H9 (cell line): ENCODE measurements at regions not wholly inside any gene's neighbourhood (a gene's known extent, or its start where the extent isn't known, plus 50 kb on each side); places are given as distances from the start of the nearest gene placed in this dataset.

ENCODE experiments used
- DNase-seq: peaks from one replicate; pipeline ENCODE4 v3.0.0-alpha.2; 2017
- H2AFZ ChIP-seq: one replicate; pipeline ENCODE4 v1.6.1; 2013; ENCODE audit warnings: mild to moderate bottlenecking, low read length, control low read depth, moderate library complexity
- H2AK5ac ChIP-seq: 2 replicates; pipeline ENCODE4 v1.6.1; 2013; ENCODE audit warnings: low read length, control low read depth, mixed read lengths; ENCODE audit not compliant: insufficient read length
- H2BK120ac ChIP-seq: one replicate; pipeline ENCODE4 v1.6.1; 2013; ENCODE audit warnings: low read depth, mild to moderate bottlenecking, low read length, control low read depth, inconsistent platforms; ENCODE audit not compliant: poor library complexity, severe bottlenecking
- H2BK12ac ChIP-seq: 2 replicates; pipeline ENCODE4 v1.6.1; 2013; ENCODE audit warnings: low read length, control low read depth, mixed read lengths, low read depth; ENCODE audit not compliant: insufficient read length
- H2BK15ac ChIP-seq: 2 replicates; pipeline ENCODE4 v1.6.1; 2013; ENCODE audit warnings: low read depth, low read length, control low read depth
- H2BK20ac ChIP-seq: one replicate; pipeline ENCODE4 v1.6.1; 2013; ENCODE audit warnings: low read depth, mild to moderate bottlenecking, low read length, control low read depth, inconsistent platforms; ENCODE audit not compliant: poor library complexity, severe bottlenecking
- H2BK5ac ChIP-seq: 2 replicates; pipeline ENCODE4 v1.6.1; 2013; ENCODE audit warnings: low read length, control low read depth, mixed read lengths; ENCODE audit not compliant: insufficient read length
- H3K14ac ChIP-seq: 2 replicates; pipeline ENCODE4 v1.6.1; 2013; ENCODE audit warnings: low read length, control low read depth; ENCODE audit not compliant: insufficient read depth
- H3K18ac ChIP-seq: 2 replicates; pipeline ENCODE4 v1.6.1; 2013; ENCODE audit warnings: low read depth, mild to moderate bottlenecking, mixed read lengths, low read length, control low read depth; ENCODE audit not compliant: insufficient read length
- H3K23ac ChIP-seq: 2 replicates; pipeline ENCODE4 v1.6.1; 2013; ENCODE audit warnings: low read length, control low read depth, mixed read lengths, low read depth; ENCODE audit not compliant: insufficient read length
- H3K23me2 ChIP-seq: 2 replicates; pipeline ENCODE4 v1.6.1; 2013; ENCODE audit warnings: low read depth, mild to moderate bottlenecking, mixed read lengths, low read length, control low read depth; ENCODE audit not compliant: insufficient read length, poor library complexity, severe bottlenecking
- H3K27ac ChIP-seq: 2 replicates; pipeline ENCODE4 v1.5.1; 2013; ENCODE audit warnings: low read length, control low read depth, mixed read lengths, low read depth; ENCODE audit not compliant: insufficient read length
- H3K27me3 ChIP-seq: 2 replicates; pipeline ENCODE4 v1.6.1; 2013; ENCODE audit warnings: low read length, control low read depth, inconsistent platforms; ENCODE audit not compliant: insufficient read depth
- H3K4ac ChIP-seq: 2 replicates; pipeline ENCODE4 v1.6.1; 2013; ENCODE audit warnings: low read depth, mild to moderate bottlenecking, control low read depth, inconsistent platforms, low read length, moderate library complexity
- H3K4me1 ChIP-seq: 2 replicates; pipeline ENCODE4 v1.6.1; 2013; ENCODE audit warnings: low read length, control low read depth, inconsistent platforms; ENCODE audit not compliant: insufficient read depth
- H3K4me2 ChIP-seq: 2 replicates; pipeline ENCODE4 v1.6.1; 2013; ENCODE audit warnings: low read length, control low read depth, mixed read lengths; ENCODE audit not compliant: insufficient read length, insufficient read depth
- H3K56ac ChIP-seq: 2 replicates; pipeline ENCODE4 v1.6.1; 2013; ENCODE audit warnings: low read depth, mild to moderate bottlenecking, mixed read lengths, low read length, control low read depth; ENCODE audit not compliant: insufficient read length
- H3K79me1 ChIP-seq: 2 replicates; pipeline ENCODE4 v1.6.1; 2013; ENCODE audit warnings: low read depth, mild to moderate bottlenecking, moderate library complexity, low read length, control low read depth, inconsistent platforms; ENCODE audit not compliant: insufficient read depth, poor library complexity, severe bottlenecking
- H3K79me2 ChIP-seq: 2 replicates; pipeline ENCODE4 v1.6.1; 2013; ENCODE audit warnings: low read length, control low read depth, inconsistent platforms; ENCODE audit not compliant: insufficient read depth
- H3K9ac ChIP-seq: 2 replicates; pipeline ENCODE4 v1.6.1; 2013; ENCODE audit warnings: low read length, control low read depth, mixed read lengths; ENCODE audit not compliant: insufficient read length; ENCODE audit errors: extremely low read depth
- H3K9me3 ChIP-seq: one replicate; pipeline ENCODE4 v1.6.1; 2013; ENCODE audit warnings: low read depth, low read length, inconsistent platforms; ENCODE audit not compliant: control insufficient read depth
- H3T11ph ChIP-seq: one replicate; pipeline ENCODE4 v1.6.1; 2013; ENCODE audit warnings: mild to moderate bottlenecking, low read length, control low read depth, inconsistent platforms
- H4K20me1 ChIP-seq: one replicate; pipeline ENCODE4 v1.6.1; 2013; ENCODE audit not compliant: control insufficient read depth, insufficient read length, insufficient read depth
- H4K5ac ChIP-seq: 2 replicates; pipeline ENCODE4 v1.6.1; 2013; ENCODE audit warnings: low read depth, mild to moderate bottlenecking, mixed read lengths, low read length, control low read depth; ENCODE audit not compliant: insufficient read length
- H4K8ac ChIP-seq: replicated peaks from 2 replicates; pipeline ENCODE4 v1.6.1; 2013; ENCODE audit warnings: low read length, control low read depth, mixed read lengths, low read depth; ENCODE audit not compliant: insufficient read length
- H4K91ac ChIP-seq: 2 replicates; pipeline ENCODE4 v1.6.1; 2013; ENCODE audit warnings: low read depth, mild to moderate bottlenecking, moderate library complexity, mixed read lengths, low read length, control low read depth; ENCODE audit not compliant: insufficient read length
- H3K27ac Mint-ChIP-seq, 3 experiments: 2 replicates in 2 of 3; 3 replicates in 1 of 3; pipeline ENCODE4 v1.8.0; 2020 to 2021; ENCODE audit warnings: mixed read lengths in 3 of 3, mild to moderate bottlenecking in 1 of 3, moderate library complexity in 1 of 3
- H3K27me3 Mint-ChIP-seq: 2 replicates; pipeline ENCODE4 v1.8.0; 2021; ENCODE audit warnings: low read depth, mild to moderate bottlenecking, moderate library complexity, mixed read lengths
- H3K36me3 Mint-ChIP-seq, 3 experiments: 2 replicates in 2 of 3; 3 replicates in 1 of 3; pipeline ENCODE4 v1.8.0; 2020 to 2021; ENCODE audit warnings: low read depth in 3 of 3, mixed read lengths in 3 of 3; ENCODE audit not compliant: insufficient read depth in 1 of 3
- H3K4me1 Mint-ChIP-seq, 2 experiments: 2 replicates each; pipeline ENCODE4 v1.8.0; 2020; ENCODE audit warnings: mixed read lengths in 2 of 2
- H3K4me3 Mint-ChIP-seq, 2 experiments: 2 replicates in 1 of 2; 3 replicates in 1 of 2; pipeline ENCODE4 v1.8.0; 2020 to 2021; ENCODE audit warnings: mild to moderate bottlenecking in 2 of 2, mixed read lengths in 2 of 2, moderate library complexity in 1 of 2
- H3K9me3 Mint-ChIP-seq, 2 experiments: 2 replicates in 1 of 2; 3 replicates in 1 of 2; pipeline ENCODE4 v1.8.0; 2020; ENCODE audit warnings: mild to moderate bottlenecking in 2 of 2, mixed read lengths in 2 of 2, moderate library complexity in 1 of 2
- WGBS: extraction: QIAGEN DNeasy Blood & Tissue Kit; methylation state at CpG from one replicate; pipeline ENCODE4 v1.1.7; 2013; ENCODE audit warnings: missing lambda C conversion rate, low lambda C conversion rate, mixed read lengths; ENCODE audit not compliant: insufficient read length; ENCODE audit errors: extremely low coverage; 5-methylcytosine and 5-hydroxymethylcytosine counted together
- TF ChIP-seq, protein P1 (sequence below): fragments of 200-600 bp; sonication (generic); conservative IDR thresholded peaks from 3 replicates; pipeline ENCODE4 v1.8.0; 2021; ENCODE audit warnings: antibody characterized with exemption, mild to moderate bottlenecking

GRCh38 chr1:228811712-228812305 is 76.5 kb downstream of the RHOU start:
- Histone ChIP-seq H2AFZ (no peak overlapping the region), H4K8ac (no peak overlapping the region), H3K14ac (no peak overlapping the region), H3T11ph (no peak overlapping the region), H3K4me1 (peaks cover 11% of the 10 kb centered on the region; the same call in 1 of the 2 replicates), H4K20me1 (no peaks in the 10 kb centered on the region), H3K79me1 (no peaks in the 10 kb centered on the region), H2BK15ac (no peak overlapping the region), H3K27me3 (no peaks in the 10 kb centered on the region), H2BK12ac (no peak overlapping the region), H2BK120ac (no peak overlapping the region), H2BK5ac (no peak overlapping the region), H4K5ac (no peak overlapping the region), H3K79me2 (no peaks in the 10 kb centered on the region), H3K27ac (no peak overlapping the region), H4K91ac (no peak overlapping the region), H3K4me2 (no peak overlapping the region), H3K56ac (no peak overlapping the region), H3K18ac (no peak overlapping the region), H3K23ac (no peak overlapping the region), H3K9ac (no peak overlapping the region), H3K9me3 (no peaks in the 10 kb centered on the region), H2BK20ac (no peak overlapping the region), H2AK5ac (no peak overlapping the region), H3K23me2 (no peaks in the 10 kb centered on the region), H3K4ac (no peak overlapping the region)
- H3K36me3 Mint-ChIP-seq, result peaks cover 0 to 1% (median 0%) of the 10 kb centered on the region in 3 experiments; a peak in 1 of 7 replicates
- DNase-seq, result no peak
- no peak overlapping the region for H3K27ac Mint-ChIP-seq
- H3K27me3 Mint-ChIP-seq, result peaks cover 8% of the 10 kb centered on the region
- peaks cover 43 to 44% of the 10 kb centered on the region in 2 experiments for H3K4me1 Mint-ChIP-seq
- peaks cover 0 to 4% of the 10 kb centered on the region in 2 experiments; a peak in 3 of 5 replicates for H3K9me3 Mint-ChIP-seq
- WGBS, result no CpG with 5 or more reads among the region's 11 CpGs
- no peak overlapping the region for H3K4me3 Mint-ChIP-seq
- TF ChIP-seq, protein P1, sequence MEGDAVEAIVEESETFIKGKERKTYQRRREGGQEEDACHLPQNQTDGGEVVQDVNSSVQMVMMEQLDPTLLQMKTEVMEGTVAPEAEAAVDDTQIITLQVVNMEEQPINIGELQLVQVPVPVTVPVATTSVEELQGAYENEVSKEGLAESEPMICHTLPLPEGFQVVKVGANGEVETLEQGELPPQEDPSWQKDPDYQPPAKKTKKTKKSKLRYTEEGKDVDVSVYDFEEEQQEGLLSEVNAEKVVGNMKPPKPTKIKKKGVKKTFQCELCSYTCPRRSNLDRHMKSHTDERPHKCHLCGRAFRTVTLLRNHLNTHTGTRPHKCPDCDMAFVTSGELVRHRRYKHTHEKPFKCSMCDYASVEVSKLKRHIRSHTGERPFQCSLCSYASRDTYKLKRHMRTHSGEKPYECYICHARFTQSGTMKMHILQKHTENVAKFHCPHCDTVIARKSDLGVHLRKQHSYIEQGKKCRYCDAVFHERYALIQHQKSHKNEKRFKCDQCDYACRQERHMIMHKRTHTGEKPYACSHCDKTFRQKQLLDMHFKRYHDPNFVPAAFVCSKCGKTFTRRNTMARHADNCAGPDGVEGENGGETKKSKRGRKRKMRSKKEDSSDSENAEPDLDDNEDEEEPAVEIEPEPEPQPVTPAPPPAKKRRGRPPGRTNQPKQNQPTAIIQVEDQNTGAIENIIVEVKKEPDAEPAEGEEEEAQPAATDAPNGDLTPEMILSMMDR, result no peak
